COLO668 (cell line): ENCODE measurements at regions not wholly inside any gene's neighbourhood (a gene's known extent, or its start where the extent isn't known, plus 50 kb on each side); places are given as distances from the start of the nearest gene placed in this dataset.

Experiments used
- DNase-seq: peaks from one replicate; lab custom pipeline; 2025; ENCODE audit not compliant: unreplicated experiment; lab: John Stamatoyannopoulos, UW

DNA sequence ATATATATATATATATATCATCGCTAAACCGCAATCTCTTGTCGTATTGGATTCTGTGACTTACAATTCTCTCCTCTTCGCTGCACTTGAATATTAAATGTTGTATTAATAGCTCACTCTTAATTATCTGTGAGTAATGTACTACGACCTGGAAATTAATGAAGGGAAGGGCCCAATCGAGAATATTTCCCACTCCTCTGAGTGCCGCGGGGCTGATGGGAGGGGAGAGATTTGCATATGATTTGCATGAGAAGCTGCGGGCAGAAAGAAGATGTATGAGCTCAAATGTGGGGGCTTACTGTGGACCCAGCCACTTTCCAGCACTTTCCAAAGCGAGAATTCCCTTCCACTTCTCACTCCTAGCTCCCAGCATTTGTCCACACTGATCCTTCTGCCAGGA lies 141.2 kb downstream of the MN1 start:
- no peak for DNase-seq

DNA sequence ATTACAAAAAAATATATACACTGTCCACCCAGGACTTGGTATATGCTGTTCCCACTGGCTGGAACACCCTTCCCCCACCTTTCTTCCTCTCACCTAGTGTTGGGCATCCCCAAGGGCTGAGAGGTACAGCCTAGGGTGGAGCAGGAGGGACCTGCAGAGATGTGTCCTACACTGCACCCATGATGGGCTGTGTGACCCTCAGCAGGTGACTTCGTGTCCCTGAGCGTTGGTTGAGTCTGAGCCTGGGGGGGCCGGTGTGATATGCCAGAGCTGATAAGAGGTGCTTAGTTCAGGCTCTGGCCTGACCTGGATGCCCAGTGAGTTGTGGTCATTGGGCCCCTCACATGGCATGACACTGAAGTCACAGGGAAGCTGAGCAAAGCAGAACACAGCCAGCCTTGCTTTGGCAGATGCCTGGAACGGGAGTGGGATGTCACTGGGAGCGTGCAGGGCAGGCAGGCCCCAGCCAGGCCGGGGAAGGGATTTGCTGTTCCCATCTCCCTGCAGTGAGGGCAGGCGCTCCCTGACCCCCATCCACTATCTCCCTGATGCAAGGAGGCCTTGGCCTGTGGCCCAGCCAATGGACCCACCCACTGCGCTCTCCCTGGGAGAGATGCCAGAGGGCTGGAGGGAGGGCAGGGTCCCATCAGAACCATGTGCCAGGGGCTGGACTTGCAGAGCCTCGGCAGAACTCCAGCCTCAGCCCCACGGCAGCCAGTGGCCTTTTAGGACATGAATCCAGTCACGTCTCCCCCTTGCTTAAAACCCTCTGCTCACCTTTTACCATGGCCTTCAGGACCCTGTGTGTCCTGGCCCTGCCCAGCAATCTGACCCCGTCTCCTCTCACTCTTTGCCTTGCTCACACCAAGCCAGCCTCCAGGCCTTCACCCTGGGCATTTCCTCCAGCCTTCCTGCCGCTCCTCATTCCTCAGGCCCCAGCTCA lies 138.9 kb downstream of the MN1 start:
- DNase-seq, result no peak

DNA sequence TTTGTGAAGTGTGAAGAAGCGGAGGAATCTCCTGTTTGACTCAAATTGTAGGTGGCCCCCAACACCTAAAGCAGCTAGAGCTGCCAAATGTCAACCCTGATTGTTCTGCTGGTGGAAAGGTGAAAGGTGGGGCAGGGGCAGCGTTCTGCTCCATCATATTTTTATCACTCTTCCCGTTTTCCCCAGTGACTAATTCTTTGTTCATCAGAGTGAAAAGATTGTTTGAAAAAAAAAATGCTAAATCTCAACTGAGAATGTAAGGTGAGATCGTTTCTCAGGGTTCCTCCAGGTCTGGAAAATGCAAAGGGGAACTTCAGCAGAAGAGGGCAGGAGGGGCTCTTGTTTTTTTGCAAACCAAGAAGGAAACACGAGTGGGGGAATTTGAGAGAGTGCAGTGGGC lies 137.7 kb downstream of the MN1 start:
- DNase-seq, result no peak

DNA sequence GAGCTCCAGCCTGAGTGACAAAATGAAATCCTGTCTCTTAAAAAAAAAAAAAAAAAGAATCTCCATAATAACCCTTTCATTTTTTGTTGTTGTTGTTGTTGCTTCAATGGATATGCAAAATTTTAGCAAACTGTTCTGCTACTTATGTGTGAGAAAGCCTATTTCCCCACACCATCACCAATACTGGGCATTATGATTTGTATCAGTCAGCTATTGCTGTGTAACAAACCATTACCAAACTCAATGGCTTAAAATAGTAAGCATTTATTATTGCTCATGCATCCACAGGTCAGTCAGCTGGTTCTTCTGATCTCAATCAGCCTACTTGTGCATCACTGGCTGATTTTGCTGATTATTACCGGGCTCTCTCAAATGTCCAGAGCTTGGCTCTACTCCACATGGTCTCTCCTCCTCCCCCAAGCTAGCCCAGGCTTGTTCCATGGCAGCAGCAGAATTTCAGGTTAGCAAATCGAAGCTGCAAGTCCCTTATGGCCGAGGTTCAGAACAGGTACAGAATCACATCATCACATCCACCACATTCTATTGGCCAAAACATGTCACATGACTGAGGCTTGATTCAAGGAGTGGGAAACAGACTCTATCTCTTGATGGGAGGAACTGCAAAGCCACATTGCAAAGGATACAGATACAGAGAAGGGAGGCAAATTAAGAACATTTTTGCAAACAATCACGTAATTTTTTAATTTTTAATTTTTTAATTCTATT lies 135.1 kb downstream of the MN1 start:
- DNase-seq, result no peak

DNA sequence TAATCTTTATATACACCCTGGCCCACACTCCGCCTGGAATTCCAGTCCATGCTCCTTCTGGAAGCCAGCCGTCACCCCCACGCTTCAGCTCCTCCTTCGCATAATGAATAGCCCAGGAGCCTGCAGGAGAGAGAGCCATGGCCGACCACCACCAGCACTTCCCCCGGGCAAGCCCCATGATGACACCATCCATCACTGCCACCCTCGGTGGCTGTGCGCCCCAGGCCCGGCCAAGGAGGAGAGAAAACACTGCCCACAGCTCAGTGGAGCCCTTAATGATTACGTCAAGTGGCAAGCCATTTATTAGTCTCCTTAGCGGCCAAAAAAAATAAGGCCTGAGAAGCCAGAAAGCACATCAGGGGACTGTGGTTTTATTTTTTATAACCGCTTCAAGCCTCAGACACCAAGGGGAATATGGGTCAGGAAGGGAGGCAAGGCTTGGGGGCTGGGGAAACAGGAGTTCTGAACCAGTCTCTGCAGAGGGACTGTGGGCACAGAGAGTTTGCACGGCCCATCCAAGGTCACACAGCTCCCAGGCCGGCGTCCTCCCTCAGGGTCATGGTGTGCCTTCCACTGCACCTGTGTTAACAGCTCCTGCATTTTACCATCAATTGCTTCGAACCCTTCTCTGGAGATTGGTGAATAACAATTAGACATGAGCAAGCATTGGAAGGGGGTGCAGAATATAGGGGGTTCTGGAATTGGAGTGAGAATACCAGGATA lies 134.3 kb downstream of the MN1 start:
- DNase-seq, result no peak

DNA sequence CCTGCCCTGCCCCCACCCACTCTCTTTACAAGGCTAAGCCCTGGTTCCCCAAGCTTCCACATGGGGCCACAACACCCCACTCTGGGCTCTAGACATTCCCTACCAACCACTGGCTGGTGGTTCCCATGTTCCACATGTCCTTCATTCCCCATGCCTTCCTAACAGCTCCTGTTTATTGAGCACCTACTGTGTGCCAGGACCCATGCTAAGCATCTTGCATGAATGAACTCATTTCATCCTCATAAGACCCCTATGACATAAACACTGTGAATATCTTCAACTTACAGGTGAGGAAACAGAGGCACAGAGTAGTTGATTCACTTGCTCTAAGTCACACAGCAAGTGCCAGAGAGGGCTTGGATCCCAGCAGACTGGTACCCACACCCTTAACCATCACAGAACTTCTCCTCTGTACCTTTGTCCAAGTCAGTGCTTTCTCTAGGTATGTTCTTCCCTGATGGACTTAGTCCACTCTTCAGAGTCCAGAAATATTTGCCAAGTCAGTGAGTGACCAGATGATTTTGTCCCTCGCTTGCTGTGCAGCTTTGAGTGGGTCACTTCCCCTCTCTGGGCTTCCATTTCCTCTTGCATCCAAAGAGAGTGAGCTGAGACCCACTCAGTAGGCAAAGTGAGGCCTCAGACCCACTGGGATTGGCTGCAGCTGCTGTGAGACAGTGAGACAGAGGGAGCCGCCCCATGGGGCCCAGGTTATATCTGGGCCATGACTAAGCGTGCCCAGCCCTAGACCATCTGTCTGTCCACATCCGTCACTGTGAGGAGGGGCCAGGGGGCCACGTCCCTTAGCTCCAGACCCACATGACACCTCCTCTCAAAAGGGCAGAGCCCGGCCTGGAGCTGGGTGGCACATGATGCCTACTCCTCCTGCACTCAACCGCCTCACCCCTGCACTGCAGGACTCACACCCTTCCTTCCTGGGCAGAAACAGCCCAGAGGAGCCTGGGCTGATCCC lies 132.4 kb downstream of the MN1 start:
- no peak for DNase-seq

DNA sequence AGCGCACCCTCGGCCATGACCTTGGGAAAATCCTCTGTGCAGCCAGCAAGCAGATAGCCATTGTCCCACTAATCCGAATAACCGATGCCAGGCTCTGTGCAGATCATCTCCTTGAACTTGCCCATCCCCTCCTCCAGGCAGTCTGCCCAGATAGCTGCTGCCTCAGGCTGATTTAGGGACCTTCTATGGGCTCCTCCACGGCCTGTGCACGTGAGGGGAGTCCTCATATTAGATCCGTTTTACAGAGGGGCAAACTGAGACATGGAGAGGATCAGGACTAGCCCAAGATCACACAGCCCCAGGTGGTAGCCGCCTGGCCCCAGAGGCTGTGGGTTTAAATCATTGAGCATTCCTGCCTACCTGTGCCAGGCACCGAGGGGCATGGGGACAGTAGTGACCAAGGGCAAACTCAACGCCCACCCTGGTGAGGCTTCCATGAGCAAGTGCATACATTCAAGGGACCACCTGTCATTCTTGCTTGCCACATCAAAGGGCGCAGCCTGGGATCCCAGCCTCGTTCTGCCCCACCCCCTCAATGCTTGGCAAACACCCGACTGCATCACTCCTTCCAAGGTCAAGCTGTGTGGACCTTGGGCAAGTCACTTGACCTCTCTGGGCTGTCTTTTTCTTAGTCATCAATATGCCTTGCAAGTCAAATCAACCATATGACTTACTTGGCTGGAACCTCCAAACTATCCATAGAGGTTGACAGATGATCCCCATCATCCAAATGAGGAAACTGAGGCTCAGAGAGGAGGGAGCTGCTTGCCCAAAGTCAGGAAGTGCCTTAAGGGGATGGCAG lies 131.6 kb downstream of the MN1 start:
- DNase-seq, result no peak

DNA sequence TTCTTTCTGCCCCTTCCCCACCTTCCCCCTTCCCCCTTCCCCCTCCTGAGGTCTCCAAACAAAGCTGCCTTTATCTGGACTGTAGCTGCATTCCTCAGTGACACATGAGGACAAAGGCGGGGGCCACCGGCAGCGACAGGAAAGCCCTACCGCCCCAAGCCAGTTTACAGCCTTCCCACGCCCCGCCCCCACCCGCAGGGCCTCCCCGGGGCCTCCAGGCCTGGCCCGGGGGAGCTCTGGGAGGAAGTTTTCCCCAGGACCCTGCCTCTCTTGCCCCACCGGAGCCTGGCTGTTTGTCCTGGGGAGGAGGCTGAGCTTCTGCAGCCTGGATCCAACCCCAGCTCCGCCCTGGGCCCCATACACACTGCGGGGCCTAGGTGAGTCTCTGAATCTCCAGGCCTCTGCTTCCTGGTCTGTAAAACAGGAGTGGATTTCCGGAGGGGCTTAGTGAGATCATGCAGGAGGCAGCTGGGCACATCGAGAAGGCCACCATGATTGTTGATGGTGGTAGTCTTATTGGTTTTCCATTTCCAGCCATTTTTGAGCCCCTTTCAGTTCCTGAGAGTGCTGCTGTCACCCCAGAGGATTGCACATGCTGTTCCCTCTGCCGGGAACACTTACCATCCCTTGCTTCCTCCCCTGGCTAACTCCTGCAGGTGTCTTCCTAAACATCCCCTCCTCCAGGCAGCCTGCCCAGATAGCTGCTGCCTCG lies 130.7 kb downstream of the MN1 start:
- no peak for DNase-seq

DNA sequence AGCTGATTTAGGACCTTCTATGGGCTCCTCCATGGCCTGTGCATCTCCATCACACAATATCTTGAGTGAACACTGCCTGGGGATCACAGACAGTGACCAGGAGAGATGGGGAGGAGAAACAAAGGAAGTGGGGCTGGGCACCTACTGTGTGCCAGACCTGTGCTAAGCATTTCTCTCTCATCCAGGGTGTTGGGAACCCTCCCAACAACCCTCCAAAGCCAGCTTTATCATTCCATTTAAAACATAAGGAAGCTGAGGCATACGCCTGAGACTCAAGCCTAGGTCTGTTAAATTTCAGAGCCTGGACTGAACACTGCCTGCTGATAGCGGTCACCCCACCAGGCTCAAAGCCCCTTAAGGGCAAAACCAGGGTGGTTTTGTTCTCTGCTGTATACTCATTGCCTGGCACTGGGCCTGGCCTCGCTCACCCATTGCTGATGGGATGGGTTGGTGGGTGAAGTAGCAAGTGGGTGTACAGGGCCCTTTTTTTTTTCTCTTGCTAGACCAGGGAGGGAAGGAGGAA lies 130.1 kb downstream of the MN1 start:
- DNase-seq, result no peak

DNA sequence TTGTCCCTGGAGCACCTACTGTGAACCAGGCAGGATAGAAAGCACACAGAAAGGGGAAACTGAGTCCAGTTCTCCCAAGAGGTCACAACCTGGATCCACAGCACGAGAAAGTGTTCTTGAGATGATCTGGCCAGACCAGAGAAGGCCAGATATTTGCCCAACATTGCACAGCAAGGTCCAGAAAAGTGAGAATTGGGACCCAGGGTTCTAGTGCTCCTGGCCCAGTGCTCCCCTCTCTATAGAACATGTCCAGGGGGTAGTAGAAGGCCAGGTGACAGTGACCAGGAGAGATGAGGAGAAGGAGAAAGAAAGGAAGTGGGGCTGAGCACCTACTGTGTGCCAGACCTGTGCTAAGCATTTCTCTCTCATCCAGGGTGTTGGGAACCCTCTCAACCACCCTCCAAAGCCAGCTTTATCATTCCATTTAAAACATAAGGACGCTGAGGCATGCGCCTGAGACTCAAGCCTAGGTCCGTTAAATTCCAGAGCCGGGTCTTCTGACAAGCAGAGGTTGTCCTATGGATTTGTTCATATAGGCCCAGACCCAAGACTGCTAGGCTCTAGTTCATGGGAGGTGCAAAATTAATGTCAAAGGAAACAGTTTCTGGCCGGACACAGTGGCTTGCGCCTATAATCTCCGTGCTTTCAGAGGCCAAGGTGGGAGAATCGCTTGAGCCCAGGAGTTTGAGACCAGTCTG lies 128.7 kb downstream of the MN1 start:
- no peak for DNase-seq

DNA sequence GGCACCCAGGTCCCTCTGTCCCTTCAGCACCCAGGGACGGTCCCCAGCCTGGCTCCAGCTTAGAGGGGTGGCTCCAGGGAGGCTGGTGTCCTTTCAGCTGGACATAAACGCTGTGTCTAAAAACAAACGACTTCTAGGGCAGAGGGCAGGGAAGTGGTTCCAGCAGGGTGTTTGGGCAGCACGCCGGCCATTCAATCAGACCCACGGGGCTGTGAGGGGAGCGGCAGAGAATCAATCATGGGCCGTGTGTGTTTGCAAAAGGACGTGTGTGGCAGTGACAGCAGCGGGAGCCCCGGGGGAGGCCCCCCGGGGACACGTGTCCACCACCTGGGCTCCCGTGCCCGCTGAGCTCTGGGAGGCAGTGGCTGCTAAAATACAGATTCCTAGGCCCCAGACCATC lies 127.7 kb downstream of the MN1 start:
- no peak for DNase-seq

DNA sequence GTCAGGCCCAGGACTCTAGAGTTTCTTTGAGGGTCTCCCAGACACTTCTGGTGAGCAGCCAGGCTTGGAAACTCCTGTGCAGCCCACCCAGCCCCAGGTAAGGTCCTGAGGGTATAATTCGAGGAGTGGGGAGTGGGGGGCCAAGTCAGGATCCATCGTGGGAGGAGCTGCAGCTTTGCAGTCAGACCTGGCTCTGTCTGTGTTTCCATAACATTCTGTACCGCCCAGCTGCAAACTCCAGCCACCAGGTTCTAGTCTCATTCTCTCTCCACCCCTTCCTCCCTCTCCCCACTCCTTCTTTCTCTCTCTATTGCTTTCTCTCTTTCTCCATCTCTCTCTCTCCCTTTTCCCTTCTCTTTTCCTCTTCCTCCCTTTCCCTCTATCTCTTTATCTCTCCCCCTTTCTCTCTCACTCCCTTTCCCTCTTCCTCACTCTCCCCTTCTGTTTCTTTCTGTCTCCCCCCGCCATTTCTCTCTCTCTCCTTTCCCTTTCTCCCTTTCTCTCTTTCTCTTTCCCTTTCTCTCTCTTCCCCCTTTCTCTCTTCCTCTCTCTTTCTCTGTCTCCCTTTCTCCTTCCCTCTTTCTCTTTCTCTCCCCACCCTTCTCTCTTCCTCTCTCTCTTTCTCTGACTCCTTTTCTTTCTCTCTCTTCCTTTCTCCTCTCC lies 127.2 kb downstream of the MN1 start:
- DNase-seq, result no peak

DNA sequence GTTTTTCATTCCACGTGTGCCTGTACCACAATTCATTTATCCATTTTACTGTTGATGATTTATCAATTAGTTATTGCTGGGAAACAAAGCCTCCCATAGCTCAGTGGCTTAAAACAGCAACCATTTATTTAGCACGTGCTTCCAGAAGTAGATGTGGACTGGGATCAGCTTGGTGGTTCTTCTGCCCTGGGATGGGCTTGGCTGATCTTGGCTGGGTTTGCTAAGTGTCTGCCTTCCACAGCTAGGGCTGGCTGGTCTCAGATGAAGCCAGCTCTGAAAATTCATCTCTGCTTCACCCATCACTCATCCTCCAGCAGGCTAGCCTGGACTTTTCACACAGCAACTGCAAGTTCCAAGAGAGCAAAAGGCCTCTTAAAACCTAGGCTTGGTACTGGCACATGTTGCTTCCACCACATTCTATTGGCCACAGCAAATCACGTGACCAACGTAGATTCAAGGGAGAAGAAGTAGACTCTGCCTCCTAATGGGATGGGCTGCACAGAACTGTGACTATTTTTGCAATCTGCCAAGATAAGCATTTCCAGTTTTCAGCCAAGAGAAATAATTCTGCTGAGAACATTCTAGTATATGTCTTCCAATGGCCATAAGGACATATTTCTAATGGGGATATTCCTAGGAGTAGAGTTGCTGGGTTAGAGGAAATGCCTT lies 124.9 kb downstream of the MN1 start:
- DNase-seq, result no peak

DNA sequence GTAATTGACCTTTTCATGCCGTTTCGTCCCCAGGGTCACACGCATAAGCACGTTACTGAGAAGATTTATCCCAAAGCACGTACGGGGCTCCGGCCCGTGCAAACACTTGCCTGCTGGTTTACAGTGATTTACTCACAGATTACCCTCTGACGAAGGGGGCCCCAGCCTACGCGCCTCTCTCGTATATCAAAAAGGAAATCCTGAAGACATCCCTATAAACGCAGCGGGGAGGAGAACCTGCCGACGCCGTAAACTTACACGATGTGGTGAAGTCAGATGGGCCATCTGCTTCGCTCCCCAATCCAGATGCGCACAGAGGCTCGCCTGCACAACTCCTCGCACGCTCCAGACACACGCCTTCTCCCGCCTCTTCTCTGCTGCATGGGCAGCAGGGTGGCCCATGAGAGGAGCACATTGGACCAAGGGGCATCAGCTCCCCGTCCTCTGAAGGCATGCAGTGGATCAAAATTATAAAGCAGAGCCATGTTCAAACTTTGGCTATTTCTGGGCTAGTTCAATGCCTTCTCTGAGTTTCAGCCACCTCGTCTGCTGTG lies 123.6 kb downstream of the MN1 start:
- no peak for DNase-seq

DNA sequence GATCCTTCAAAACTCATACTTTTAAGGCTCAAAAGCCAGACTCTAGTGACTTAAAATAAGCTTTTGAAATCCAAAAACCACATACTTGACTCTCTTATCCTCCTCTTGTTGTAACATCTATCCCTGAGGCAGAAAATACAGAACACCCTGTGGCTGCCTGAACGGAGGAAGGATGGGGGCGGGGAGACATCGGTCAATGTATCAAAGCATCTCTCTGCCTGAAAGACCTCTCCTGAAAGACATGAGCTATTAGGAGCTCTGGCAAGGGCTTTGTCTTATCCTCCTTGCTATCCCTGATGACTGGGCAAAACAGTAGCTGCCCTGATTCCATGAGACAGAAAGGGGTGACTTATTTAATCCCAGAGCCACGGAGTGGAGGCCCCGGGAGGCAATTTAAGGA lies 122.4 kb downstream of the MN1 start:
- DNase-seq, result no peak

DNA sequence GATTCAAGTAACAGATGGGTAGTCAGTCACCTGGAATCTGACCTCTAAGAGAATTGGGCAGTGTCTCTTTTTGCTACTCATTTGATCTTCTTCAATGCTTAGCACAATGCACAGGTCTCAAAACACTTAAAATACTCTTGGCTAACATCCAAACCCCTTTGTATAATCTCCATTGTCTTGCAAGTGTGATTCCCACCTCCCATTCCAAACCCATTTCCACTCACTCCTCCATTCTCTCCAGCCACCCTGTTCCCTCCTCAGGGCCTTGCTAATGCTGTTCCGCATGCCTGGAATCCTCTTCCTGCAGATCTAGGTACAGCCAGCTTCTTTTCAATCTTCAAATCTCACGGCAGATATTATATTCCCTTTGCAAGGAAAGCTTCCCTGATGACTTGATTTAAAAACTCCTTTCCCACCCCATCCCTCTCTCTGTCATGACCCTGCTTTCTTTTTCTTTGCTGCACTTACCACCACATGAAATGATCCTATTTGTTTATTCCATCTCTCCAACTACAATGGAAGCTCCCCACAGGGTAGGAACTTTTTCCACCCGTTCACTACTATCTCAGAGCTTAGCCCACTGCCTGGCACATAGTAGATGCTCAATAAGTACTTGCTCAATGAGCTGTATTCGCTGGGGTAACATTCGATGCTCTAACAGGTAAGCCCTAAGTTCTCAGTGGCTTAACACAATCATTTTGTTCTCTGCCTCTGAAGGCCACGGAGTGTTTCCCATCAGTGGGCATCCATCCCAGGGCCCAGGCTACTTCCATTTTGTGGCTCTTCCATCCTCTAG lies 121.7 kb downstream of the MN1 start:
- DNase-seq, result no peak
